ENCODE measurements at regions not wholly inside any gene's neighbourhood (a gene's known extent, or its start where the extent isn't known, plus 50 kb on each side); places are given as distances from the start of the nearest gene placed in this dataset.

GRCh38 chr3:197423376-197423775 is 125.0 kb upstream of the DLG1 start:
- Histone ChIP-seq H3K27ac (ENCODE audit: low read length) (no peak overlapping the region), H3K4me1 (ENCODE audit: control insufficient read depth, insufficient read depth, low read length) (no peaks in the 10 kb centered on the region), H3K4me3 (ENCODE audit: low read depth in 2 of 2, low read length in 2 of 2) (no peak overlapping the region), H3K27me3 (ENCODE audit: control insufficient read depth, insufficient read depth, low read length) (peaks cover 6% of the 10 kb centered on the region; the same call in 1 of the 2 replicates), H3K36me3 (ENCODE audit: control insufficient read depth, insufficient read depth, low read length) (no peaks in the 10 kb centered on the region), H3K9me3 (ENCODE audit: control insufficient read depth, insufficient read depth, low read depth, low read length) (no peaks in the 10 kb centered on the region)
- in situ Hi-C loops (cut with HindIII; ENCODE audit: low pct_unique_long_range_greater_than_20kb, low sequenced_read_pairs) (no loop called here), intact Hi-C loops (cut with micrococcal nuclease; ENCODE audit: unreplicated experiment) (no loop called here)
- TF ChIP-seq, protein P1, sequence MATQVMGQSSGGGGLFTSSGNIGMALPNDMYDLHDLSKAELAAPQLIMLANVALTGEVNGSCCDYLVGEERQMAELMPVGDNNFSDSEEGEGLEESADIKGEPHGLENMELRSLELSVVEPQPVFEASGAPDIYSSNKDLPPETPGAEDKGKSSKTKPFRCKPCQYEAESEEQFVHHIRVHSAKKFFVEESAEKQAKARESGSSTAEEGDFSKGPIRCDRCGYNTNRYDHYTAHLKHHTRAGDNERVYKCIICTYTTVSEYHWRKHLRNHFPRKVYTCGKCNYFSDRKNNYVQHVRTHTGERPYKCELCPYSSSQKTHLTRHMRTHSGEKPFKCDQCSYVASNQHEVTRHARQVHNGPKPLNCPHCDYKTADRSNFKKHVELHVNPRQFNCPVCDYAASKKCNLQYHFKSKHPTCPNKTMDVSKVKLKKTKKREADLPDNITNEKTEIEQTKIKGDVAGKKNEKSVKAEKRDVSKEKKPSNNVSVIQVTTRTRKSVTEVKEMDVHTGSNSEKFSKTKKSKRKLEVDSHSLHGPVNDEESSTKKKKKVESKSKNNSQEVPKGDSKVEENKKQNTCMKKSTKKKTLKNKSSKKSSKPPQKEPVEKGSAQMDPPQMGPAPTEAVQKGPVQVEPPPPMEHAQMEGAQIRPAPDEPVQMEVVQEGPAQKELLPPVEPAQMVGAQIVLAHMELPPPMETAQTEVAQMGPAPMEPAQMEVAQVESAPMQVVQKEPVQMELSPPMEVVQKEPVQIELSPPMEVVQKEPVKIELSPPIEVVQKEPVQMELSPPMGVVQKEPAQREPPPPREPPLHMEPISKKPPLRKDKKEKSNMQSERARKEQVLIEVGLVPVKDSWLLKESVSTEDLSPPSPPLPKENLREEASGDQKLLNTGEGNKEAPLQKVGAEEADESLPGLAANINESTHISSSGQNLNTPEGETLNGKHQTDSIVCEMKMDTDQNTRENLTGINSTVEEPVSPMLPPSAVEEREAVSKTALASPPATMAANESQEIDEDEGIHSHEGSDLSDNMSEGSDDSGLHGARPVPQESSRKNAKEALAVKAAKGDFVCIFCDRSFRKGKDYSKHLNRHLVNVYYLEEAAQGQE (IDR thresholded peaks at IDR 0.05; ENCODE audit: insufficient read depth in 1 of 2, low read depth in 2 of 2, low read length in 1 of 2), result no peak
- TF ChIP-seq SIN3A (IDR thresholded peaks at IDR 0.05; ENCODE audit: borderline replicate concordance, insufficient read depth, low read depth, low read length) (no peak), TCF7L2 (IDR thresholded peaks at IDR 0.05; ENCODE audit: low read depth, low read length) (no peak), POLR2AphosphoS5 (IDR thresholded peaks at IDR 0.05; ENCODE audit: low read depth, low read length) (no peak)
- TF ChIP-seq, protein P2, sequence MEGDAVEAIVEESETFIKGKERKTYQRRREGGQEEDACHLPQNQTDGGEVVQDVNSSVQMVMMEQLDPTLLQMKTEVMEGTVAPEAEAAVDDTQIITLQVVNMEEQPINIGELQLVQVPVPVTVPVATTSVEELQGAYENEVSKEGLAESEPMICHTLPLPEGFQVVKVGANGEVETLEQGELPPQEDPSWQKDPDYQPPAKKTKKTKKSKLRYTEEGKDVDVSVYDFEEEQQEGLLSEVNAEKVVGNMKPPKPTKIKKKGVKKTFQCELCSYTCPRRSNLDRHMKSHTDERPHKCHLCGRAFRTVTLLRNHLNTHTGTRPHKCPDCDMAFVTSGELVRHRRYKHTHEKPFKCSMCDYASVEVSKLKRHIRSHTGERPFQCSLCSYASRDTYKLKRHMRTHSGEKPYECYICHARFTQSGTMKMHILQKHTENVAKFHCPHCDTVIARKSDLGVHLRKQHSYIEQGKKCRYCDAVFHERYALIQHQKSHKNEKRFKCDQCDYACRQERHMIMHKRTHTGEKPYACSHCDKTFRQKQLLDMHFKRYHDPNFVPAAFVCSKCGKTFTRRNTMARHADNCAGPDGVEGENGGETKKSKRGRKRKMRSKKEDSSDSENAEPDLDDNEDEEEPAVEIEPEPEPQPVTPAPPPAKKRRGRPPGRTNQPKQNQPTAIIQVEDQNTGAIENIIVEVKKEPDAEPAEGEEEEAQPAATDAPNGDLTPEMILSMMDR (IDR thresholded peaks at IDR 0.05), result no peak
- BruUV-seq (replicated peaks), result no TSS peak
- ChIA-PET POLR2A (interaction anchor here (0.6 kb wide), 1 partner anchor 19 kb away, joined by 4 read pairs; no protein-coding TSS in a partner anchor), CTCF (no interaction called here)
- ATAC-seq (no peak), DNase-seq (ENCODE audit: low read depth, low spot score) (no peak)

DNA sequence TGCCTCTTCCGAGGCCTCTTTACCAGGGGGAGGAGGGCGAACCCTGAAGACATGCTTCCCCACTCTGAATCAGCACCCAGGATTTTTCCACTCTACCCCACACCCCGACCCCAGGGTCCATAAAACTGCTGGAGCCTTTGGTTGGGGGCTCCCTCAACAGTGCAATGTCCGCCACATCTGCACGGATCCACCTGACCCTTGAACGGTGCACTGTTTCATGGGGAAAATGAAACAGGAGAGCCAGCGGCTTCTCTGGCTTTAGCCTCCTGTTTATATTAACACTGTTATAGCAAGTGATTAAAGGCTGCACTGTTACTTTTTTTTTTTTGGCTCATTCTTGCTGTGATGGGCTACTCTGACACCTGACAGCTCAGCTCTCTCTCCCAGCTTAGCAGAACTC is 124.1 kb upstream of the DLG1 start:
- POLR2A ChIA-PET, result no interaction called here
- intact Hi-C loops (cut with micrococcal nuclease; ENCODE audit: unreplicated experiment) (no loop called here), in situ Hi-C loops (cut with HindIII; ENCODE audit: low pct_unique_long_range_greater_than_20kb, low sequenced_read_pairs) (no loop called here)
- CTCF ChIA-PET, result no interaction called here
- Histone ChIP-seq H3K27ac (ENCODE audit: low read length) (no peak overlapping the region), H3K36me3 (ENCODE audit: control insufficient read depth, insufficient read depth, low read length) (no peaks in the 10 kb centered on the region), H3K27me3 (ENCODE audit: control insufficient read depth, insufficient read depth, low read length) (peaks cover 6% of the 10 kb centered on the region; the same call in 1 of the 2 replicates), H3K9me3 (ENCODE audit: control insufficient read depth, insufficient read depth, low read depth, low read length) (no peaks in the 10 kb centered on the region), H3K4me3 (ENCODE audit: low read depth in 2 of 2, low read length in 2 of 2) (no peak overlapping the region), H3K4me1 (ENCODE audit: control insufficient read depth, insufficient read depth, low read length) (no peaks in the 10 kb centered on the region)
- ATAC-seq (no peak), DNase-seq (ENCODE audit: low read depth, low spot score) (no peak)
- TF ChIP-seq TCF7L2 (IDR thresholded peaks at IDR 0.05; ENCODE audit: low read depth, low read length) (no peak), SIN3A (IDR thresholded peaks at IDR 0.05; ENCODE audit: borderline replicate concordance, insufficient read depth, low read depth, low read length) (no peak), POLR2AphosphoS5 (IDR thresholded peaks at IDR 0.05; ENCODE audit: low read depth, low read length) (no peak)
- TF ChIP-seq, protein P1 (IDR thresholded peaks at IDR 0.05; ENCODE audit: insufficient read depth in 1 of 2, low read depth in 2 of 2, low read length in 1 of 2), result no peak
- TF ChIP-seq, protein P2 (IDR thresholded peaks at IDR 0.05), result no peak
- no TSS peak for BruUV-seq (replicated peaks)

Data from Panc1 (cell line).